Nephron (organoid): ENCODE measurements at regions not wholly inside any gene's neighbourhood (a gene's known extent, or its start where the extent isn't known, plus 50 kb on each side); places are given as distances from the start of the nearest gene placed in this dataset.

Experiments used
- H3K27ac Mint-ChIP-seq, 3 experiments: 2 replicates each; pipeline ENCODE4 v1.8.0; 2020; ENCODE audit warnings: mixed read lengths in 3 of 3, mild to moderate bottlenecking in 2 of 3, moderate library complexity in 1 of 3
- H3K27me3 Mint-ChIP-seq: 2 replicates; pipeline ENCODE4 v1.8.0; 2021; ENCODE audit warnings: low read depth, mild to moderate bottlenecking, moderate library complexity, mixed read lengths
- H3K36me3 Mint-ChIP-seq: 2 replicates; pipeline ENCODE4 v1.8.0; 2020; ENCODE audit warnings: low read depth, mixed read lengths
- H3K4me1 Mint-ChIP-seq: 2 replicates; pipeline ENCODE4 v1.8.0; 2020; ENCODE audit warnings: mixed read lengths
- H3K4me3 Mint-ChIP-seq, 3 experiments: 2 replicates each; pipeline ENCODE4 v1.8.0; 2020; ENCODE audit warnings: mild to moderate bottlenecking in 3 of 3, mixed read lengths in 3 of 3, moderate library complexity in 2 of 3
- H3K9me3 Mint-ChIP-seq: 2 replicates; pipeline ENCODE4 v1.8.0; 2020; ENCODE audit warnings: mixed read lengths
- TF ChIP-seq, protein P1 (sequence below), 3 experiments: fragments of 200-600 bp; sonication (generic); IDR thresholded peaks; one replicate each; pipeline ENCODE4 v1.5.0; 2021; ENCODE audit warnings: antibody characterized with exemption in 3 of 3; ENCODE audit not compliant: unreplicated experiment in 3 of 3

DNA sequence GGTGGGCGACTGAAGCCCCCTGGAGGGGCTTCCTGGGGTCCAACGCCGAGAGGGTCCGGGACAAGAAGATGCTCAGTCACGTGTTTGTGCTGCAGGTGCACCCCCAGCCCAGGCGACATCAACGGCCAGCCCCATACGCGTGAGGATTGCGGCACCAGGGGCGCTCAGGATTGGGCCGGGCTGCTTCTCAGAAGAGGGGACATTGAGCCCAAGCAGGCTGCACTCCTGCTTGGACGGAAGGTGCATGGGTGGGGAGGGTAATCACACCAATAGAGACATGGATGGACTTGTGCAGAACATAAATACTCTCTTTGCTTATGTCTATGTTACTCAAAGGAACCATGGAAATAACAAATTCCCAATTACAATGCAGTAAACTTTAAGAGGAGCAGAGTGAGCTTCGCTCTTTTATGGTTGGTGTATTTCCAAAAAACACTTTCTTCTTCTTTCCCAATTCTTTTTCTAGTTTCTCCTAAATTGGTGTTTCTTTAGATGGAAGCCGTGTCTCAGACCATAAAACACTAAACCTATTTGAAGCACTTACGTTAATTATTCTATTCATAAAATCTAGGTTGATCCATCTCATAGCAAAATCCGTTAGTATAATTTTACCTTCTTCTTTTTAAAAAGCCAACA is 182.7 kb downstream of the GOLGA6L6 start:
- Mint-ChIP-seq H3K27ac (no peak overlapping the region), H3K27me3 (no peaks in the 10 kb centered on the region), H3K4me3 (no peak overlapping the region), H3K9me3 (peaks cover 23% of the 10 kb centered on the region), H3K4me1 (no peaks in the 10 kb centered on the region), H3K36me3 (peaks cover 5% of the 10 kb centered on the region)
- TF ChIP-seq, protein P1, sequence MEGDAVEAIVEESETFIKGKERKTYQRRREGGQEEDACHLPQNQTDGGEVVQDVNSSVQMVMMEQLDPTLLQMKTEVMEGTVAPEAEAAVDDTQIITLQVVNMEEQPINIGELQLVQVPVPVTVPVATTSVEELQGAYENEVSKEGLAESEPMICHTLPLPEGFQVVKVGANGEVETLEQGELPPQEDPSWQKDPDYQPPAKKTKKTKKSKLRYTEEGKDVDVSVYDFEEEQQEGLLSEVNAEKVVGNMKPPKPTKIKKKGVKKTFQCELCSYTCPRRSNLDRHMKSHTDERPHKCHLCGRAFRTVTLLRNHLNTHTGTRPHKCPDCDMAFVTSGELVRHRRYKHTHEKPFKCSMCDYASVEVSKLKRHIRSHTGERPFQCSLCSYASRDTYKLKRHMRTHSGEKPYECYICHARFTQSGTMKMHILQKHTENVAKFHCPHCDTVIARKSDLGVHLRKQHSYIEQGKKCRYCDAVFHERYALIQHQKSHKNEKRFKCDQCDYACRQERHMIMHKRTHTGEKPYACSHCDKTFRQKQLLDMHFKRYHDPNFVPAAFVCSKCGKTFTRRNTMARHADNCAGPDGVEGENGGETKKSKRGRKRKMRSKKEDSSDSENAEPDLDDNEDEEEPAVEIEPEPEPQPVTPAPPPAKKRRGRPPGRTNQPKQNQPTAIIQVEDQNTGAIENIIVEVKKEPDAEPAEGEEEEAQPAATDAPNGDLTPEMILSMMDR (IDR thresholded peaks at IDR 0.05; ENCODE audit: unreplicated experiment in 3 of 3), result no peak

DNA sequence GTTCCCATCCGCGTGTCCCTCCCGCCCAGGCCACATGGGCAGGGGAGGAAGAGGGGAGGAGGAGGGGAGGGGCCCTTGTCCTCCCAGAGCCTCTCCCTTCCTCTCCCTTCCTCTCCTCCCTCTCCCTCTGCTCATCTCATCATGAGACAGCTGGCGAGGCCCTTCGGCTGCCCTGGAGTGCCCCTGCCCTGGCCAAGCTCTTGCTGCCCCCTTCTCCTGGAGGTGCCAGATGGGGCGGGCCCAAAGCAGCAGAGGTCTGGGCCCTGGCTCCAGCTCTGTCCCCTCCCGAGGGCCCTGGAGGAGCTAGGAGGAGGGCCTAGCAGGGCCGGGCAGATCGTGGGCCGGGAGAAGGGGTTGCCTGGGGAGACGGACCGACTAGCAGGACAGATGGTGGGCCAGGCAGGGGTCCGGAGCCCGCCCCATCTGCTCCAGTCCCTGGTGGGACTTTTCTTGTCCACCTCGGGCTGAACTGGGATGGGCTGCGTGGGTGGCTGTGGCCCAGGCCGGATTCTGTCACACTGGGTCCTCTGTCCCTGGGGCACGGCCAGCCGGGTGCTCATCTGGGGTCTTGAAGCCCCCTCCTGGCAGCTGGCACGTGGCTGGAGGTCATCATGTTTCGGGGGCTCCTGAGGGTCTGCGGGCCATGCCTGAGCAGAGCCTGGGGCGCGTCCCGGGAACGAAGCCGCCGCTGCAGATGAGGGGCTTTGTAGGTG is 183.4 kb downstream of the GOLGA6L6 start:
- Mint-ChIP-seq H3K9me3 (peaks cover 23% of the 10 kb centered on the region), H3K4me3 (no peak overlapping the region), H3K27ac (no peak overlapping the region), H3K36me3 (peaks cover 5% of the 10 kb centered on the region), H3K4me1 (no peaks in the 10 kb centered on the region), H3K27me3 (no peaks in the 10 kb centered on the region)
- TF ChIP-seq, protein P1 (IDR thresholded peaks at IDR 0.05; ENCODE audit: unreplicated experiment in 3 of 3), result no peak

DNA sequence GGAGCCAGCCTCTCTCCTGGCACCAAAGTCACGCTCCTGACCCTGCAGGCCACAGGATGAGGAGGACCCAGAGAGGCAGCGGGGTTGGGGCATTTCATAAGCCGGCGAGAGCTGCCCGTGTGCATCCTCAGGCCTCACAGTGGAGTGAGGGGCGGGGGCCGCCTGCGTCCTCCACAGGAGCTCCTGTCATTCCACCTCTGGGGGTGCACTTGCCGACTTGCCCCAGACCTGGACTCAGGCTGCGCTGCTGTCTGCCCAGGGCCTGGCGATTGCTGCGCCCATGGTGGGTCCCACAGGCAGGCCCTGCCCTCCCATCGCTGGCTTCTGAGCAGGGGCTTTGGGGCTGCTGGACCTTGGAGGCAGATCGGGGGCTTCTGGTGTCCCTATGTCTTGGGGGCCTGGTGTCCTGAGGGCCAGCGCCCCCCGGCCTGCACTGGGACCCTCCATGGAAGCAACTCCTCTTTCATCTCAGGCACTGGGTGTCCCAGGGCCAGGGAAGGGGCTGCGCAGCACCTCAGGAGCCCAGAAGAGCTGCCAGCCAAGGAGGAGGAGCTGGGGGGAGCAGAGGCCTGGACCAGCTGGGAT is 184.0 kb downstream of the GOLGA6L6 start:
- no peak overlapping the region for H3K27ac Mint-ChIP-seq
- H3K27me3 Mint-ChIP-seq, result peaks cover 1% of the 10 kb centered on the region
- TF ChIP-seq, protein P1 (IDR thresholded peaks at IDR 0.05; ENCODE audit: unreplicated experiment in 3 of 3), result no peak
- H3K4me1 Mint-ChIP-seq, result no peaks in the 10 kb centered on the region
- no peak overlapping the region for H3K4me3 Mint-ChIP-seq
- H3K36me3 Mint-ChIP-seq, result peaks cover 5% of the 10 kb centered on the region
- peaks cover 26% of the 10 kb centered on the region for H3K9me3 Mint-ChIP-seq

DNA sequence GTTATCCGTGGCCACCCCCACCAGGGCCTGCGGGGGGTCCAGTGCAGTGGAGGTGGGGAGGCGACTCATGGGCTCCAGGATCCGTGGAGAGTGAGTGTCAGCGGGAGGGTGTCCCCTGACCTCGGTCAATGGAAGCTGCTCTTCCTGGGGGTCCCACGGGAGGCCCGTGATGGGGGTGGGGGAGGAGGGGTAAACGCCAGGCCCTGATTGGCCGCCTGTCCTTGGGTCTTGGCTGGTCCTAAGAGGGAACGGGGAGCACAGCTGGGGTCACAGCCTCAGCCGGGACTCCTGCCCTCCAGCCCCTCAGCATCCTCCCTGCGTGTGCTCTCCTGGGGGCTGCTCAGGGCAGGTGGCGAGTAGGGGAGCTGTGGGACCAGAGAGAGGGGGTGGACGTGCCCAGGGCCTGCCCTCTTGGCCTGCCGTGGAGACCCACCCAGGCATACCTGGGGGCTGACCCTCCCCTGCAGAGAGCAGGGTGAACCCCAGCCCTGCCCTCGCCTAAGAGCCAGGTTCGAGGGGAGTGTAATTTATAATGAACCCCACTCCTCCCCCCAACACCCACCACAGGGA is 184.6 kb downstream of the GOLGA6L6 start:
- Mint-ChIP-seq H3K4me3 (no peak overlapping the region), H3K9me3 (peaks cover 32% of the 10 kb centered on the region), H3K27ac (no peak overlapping the region), H3K4me1 (no peaks in the 10 kb centered on the region), H3K36me3 (peaks cover 6% of the 10 kb centered on the region), H3K27me3 (peaks cover 4% of the 10 kb centered on the region)
- TF ChIP-seq, protein P1 (IDR thresholded peaks at IDR 0.05; ENCODE audit: unreplicated experiment in 3 of 3), result no peak

DNA sequence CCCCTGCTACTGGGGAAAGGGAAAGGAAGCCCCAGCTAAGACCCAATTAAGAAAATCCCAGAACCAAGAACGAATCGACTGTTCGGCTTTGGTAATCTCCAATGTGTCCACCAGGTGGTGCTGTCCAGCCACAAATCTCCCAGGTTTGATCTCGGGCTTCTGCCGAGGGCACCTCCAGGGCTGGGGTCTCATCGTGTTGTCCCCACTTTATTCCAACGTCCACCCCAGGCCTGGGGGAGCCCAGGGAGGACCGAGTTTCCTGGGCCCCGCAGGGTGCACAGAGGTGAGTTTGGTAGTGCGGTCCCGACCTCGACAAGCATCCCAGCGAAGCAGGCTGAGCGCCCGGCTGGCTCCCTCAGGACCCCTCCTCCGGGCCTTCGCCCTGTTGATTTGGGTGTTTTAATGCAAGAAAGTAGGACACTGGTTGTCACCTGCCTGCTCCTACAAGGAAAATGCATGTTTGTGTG is 185.1 kb downstream of the GOLGA6L6 start:
- peaks cover 37% of the 10 kb centered on the region for H3K9me3 Mint-ChIP-seq
- peaks cover 9% of the 10 kb centered on the region for H3K36me3 Mint-ChIP-seq
- H3K4me3 Mint-ChIP-seq, result no peak overlapping the region
- H3K4me1 Mint-ChIP-seq, result no peaks in the 10 kb centered on the region
- TF ChIP-seq, protein P1 (IDR thresholded peaks at IDR 0.05; ENCODE audit: unreplicated experiment in 3 of 3), result peak; percentile 13 to 31 (median 28)
- H3K27ac Mint-ChIP-seq, result no peak overlapping the region
- H3K27me3 Mint-ChIP-seq, result peaks cover 4% of the 10 kb centered on the region
